ENCODE measurements at regions not wholly inside any gene's neighbourhood (a gene's known extent, or its start where the extent isn't known, plus 50 kb on each side); places are given as distances from the start of the nearest gene placed in this dataset.
"Not testable (repeated sequence)": the region's sequence is repeated elsewhere in the genome, so short reads cannot be mapped to it uniquely, and the experiment has no call there.

DNA sequence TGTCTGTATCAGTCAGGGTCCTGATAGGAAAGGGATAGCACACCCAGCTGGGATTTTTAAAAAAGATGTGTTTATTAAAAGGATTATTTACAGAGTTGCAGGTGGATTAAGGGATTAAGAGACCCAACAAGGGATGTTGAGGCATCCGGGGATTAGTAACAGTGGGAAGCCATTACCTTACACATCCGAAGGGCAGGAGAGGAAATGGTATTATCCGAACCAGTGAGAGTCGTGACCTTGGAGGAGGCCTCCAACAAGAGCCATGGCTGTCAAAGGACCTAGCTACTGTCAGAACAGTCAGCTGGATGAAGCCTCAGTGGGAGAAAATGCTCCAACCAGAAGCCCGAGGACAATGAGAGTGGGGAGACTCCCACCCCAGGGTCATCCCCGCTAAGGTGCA lies 146.3 kb upstream of the KRAS start:
- no peak overlapping the region for H3K4me3 ChIP-seq (ENCODE audit: low read depth, low read length)
- no peak for DNase-seq (ENCODE audit: low read depth)
- TF ChIP-seq CTCF (IDR thresholded peaks at IDR 0.05; ENCODE audit: insufficient read depth, low read depth, low read length), result no peak

DNA sequence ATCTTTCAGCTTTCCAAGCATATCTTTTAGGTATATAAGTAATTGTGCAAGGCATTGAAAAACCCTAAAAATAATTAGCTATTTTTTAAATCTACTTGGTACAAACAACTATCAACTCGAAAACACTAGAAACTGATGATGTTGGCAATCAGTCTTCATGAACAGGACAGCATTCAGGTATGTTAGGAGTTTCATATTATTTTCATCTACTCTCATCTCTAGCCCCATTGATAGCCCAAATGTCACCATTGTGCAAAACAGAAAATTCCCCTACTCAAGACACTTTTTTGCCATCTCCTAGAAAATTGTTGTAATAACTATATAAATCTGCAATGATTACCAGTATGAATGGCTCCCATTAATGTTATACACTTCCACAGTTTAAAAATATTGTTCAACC lies 144.5 kb upstream of the KRAS start:
- no peak overlapping the region for H3K4me3 ChIP-seq (ENCODE audit: low read depth, low read length)
- DNase-seq (ENCODE audit: low read depth), result no peak
- TF ChIP-seq CTCF (IDR thresholded peaks at IDR 0.05; ENCODE audit: insufficient read depth, low read depth, low read length), result no peak

DNA sequence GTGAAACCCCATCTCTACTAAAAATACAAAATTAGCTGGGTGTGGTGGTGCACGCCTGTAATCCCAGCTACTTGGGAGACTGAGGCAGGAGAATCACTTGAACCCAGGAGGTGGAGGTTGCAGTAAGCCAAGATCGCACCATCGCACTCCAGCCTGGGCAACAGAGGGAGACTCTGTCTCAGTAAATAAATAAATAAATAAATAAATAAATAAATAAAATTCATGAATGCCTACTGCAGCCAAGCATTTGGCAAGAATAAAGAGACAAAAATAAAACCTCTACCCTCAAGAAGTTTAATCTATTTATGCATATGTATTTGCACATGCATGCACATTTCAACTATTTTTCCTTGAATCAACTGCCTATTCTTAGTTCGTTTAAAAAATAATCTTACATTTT lies 144.0 kb upstream of the KRAS start:
- DNase-seq (ENCODE audit: low read depth); H3K4me3 ChIP-seq (ENCODE audit: low read depth, low read length): not testable (repeated sequence)

GRCh38 chr12:25394025-25394424 lies 143.3 kb upstream of the KRAS start:
- no peak overlapping the region for H3K4me3 ChIP-seq (ENCODE audit: low read depth, low read length)
- no peak for TF ChIP-seq CTCF (IDR thresholded peaks at IDR 0.05; ENCODE audit: insufficient read depth, low read depth, low read length)
- DNase-seq (ENCODE audit: low read depth), result no peak

- DNase-seq (ENCODE audit: low read depth); H3K4me3 ChIP-seq (ENCODE audit: low read depth, low read length): not testable (repeated sequence)
Observed at GRCh38 chr12:25391346-25391745, 140.6 kb upstream of the KRAS start.

GRCh38 chr12:25388183-25388582 lies 137.5 kb upstream of the KRAS start:
- no peak for DNase-seq (ENCODE audit: low read depth)
- H3K4me3 ChIP-seq (ENCODE audit: low read depth, low read length), result no peak overlapping the region
- no peak for TF ChIP-seq CTCF (IDR thresholded peaks at IDR 0.05; ENCODE audit: insufficient read depth, low read depth, low read length)

DNA sequence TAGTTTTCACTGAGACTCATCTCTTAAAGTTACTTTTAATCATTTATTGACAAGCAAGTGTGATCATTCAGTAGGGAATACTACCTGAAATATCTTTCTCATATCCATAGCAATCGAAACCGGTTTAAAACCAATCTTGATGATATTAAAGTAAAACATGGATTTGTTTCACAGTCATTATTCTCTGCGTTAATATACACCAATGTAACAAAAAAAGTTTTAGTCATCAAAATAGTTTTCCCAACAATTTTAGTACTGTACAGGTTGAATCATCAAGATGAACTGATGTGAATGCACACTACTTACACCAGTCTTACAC lies 137.0 kb upstream of the KRAS start:
- no peak for TF ChIP-seq CTCF (IDR thresholded peaks at IDR 0.05; ENCODE audit: insufficient read depth, low read depth, low read length)
- DNase-seq (ENCODE audit: low read depth), result no peak

GRCh38 chr12:25386831-25387731 lies 136.4 kb upstream of the KRAS start:
- peak overlapping the region; percentile 77 for H3K4me3 ChIP-seq (ENCODE audit: low read depth, low read length)
- peak; percentile 90 for DNase-seq (ENCODE audit: low read depth)
- TF ChIP-seq CTCF (IDR thresholded peaks at IDR 0.05; ENCODE audit: insufficient read depth, low read depth, low read length), result peak; percentile 89

More for the DNA sequence above, 137.0 kb upstream of the KRAS start:
- H3K4me3 ChIP-seq (ENCODE audit: low read depth, low read length), result no peak overlapping the region

Data from fibroblast of villous mesenchyme (primary cell).